GM12873 (cell line): ENCODE measurements at regions not wholly inside any gene's neighbourhood (a gene's known extent, or its start where the extent isn't known, plus 50 kb on each side); places are given as distances from the start of the nearest gene placed in this dataset.

ENCODE experiments used
- CTCF ChIP-seq: IDR thresholded peaks from 2 replicates; pipeline ENCODE4 v1.5.1; 2012; ENCODE audit warnings: low read depth, mild to moderate bottlenecking, moderate library complexity, low read length, control low read depth; ENCODE audit not compliant: insufficient read depth; ENCODE audit errors: missing control alignments

DNA sequence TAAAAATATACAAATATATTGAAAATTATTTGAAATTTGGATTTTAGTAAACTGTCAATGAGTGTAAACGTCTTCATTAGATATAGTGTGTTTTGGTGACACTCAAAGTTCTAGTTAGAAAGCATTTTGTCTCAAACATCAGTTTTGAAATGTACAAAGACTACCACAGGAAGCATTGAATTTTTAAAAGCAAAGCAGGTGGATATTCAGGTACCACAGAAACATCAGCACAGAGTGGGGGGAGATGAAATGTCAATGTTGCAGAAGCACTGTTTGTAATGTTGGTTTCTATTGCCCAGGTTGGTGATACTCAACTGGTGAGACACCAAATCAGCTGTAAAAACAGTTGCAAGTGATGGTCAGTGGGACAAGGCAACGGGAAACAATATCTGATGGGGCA, 136.5 kb upstream of the ITGA4 start:
- no peak for TF ChIP-seq CTCF

- no peak for TF ChIP-seq CTCF
These were observed 132.3 kb upstream of the ITGA4 start for GRCh38 chr2:181324912-181325311.

DNA sequence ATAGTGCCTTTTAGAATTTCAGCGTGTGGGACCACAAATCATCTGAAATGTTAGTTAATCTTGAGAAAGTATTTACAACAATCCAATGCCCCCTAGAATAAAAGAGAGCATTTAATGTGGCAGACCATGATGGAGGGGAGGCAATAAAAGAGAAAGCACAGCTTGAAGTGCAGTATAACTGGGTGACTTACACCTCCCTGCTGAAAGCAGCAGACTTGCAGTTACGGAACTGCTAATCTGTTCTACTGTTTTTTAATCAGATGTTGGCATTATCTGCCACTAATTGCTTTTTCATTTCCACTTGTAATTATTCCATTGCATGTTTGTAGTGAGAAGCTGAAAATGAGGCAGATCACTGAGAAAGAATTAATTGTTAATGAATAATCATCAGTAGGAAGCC, 130.5 kb upstream of the ITGA4 start:
- TF ChIP-seq CTCF = no peak

- no peak for TF ChIP-seq CTCF
These were observed 126.9 kb upstream of the ITGA4 start for GRCh38 chr2:181330286-181330685.

DNA sequence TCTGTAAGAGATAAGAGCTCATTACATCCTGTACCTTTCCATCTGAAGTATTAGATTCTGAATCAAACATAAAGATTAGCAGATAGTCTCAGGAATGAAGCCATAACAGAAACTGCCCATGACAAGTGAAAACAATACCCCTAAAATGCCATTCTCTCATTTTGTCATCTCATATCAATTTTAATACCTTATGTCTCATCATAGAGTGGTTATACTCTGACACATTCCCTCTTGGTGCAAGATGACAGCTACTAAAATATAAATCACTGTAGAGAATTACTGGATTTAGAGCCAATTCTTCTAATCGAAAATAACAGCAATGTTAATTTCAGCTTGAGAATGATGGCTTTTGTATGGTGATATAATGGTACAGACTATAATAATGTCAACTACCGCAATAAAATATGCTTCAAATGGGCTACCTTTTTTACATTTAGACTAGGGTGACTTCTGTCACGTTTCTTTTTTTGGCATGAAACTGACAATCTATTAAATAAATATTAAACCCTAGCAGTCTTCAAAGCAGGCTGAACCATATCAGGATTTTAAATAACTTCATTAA, 125.1 kb upstream of the ITGA4 start:
- TF ChIP-seq CTCF = no peak

DNA sequence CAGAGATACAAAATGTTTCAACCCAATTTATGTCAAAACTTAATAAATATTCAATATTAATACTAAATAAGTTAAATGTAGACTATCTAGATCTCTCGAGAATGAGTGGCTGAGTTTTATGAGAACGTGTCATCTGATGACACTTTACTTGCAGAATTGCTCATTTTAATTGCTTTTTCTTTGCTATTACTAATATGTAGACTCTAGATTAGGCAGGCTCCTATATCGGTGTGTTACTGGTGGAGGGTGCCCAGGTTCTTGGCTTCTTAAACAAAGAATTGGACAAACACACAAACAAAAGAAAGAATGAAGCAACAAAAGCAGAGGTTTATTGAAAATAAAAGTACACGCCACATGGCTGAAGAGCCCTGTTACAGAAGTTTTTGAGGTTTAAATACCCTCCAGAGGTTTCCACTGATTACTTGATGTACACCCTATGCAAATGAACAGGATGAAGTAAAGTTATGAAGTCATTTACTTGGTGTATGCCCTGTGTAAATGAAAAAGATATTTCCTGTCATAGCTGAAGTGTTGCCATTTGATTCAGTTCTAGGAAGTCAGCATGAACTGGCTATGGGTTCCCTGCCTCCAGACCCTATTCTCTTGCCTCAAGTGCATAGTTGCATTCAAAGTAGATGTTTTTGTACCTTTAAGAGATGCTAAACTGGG, 122.9 kb upstream of the ITGA4 start:
- no peak for TF ChIP-seq CTCF

DNA sequence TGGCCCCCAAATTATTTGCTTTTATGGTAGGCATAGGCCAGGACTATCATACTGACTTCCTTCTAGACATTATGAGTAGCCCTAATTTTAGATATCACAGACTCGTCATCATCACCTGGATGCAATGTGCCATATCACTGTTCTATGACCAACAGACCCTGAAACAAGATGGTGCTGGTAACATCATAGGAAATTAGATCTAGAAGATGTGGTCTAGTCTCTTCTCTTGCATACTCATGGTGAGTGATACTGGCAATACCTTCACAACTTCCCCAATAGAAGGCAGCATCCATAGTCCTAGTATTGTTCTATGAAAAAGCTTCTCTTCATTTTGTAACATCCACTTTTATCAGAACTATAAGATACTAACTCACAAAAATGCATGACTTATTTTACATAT, 116.3 kb upstream of the ITGA4 start:
- no peak for TF ChIP-seq CTCF
